GM23338 (cell line): ENCODE measurements at regions not wholly inside any gene's neighbourhood (a gene's known extent, or its start where the extent isn't known, plus 50 kb on each side); places are given as distances from the start of the nearest gene placed in this dataset.

ENCODE experiments used
- ATAC-seq: fragments of 200-7000 bp; cut with Tn5 transposase; 3 replicates; pipeline ENCODE4 v1.9.1; 2020
- DNase-seq: peaks from one replicate; pipeline ENCODE4 v3.0.0-alpha.2; 2015; ENCODE audit warnings: low spot score
- H2AFZ ChIP-seq: fragments of 200-600 bp; sonication (generic); 2 replicates; pipeline ENCODE4 v1.8.0; 2016; ENCODE audit warnings: antibody characterized with exemption, mild to moderate bottlenecking, moderate library complexity
- H3F3A ChIP-seq: fragments of 200-600 bp; sonication (generic); replicated peaks from 2 replicates; pipeline ENCODE4 v1.8.0; 2017; ENCODE audit warnings: antibody characterized with exemption, mixed run types, low read depth
- H3K27ac ChIP-seq: fragments of 200-600 bp; sonication (generic); 2 replicates; pipeline ENCODE4 v1.6.1; 2016; ENCODE audit warnings: low read depth
- H3K27me3 ChIP-seq: fragments of 200-600 bp; sonication (generic); 2 replicates; pipeline ENCODE4 v1.8.0; 2016; ENCODE audit warnings: mild to moderate bottlenecking, mixed run types, moderate library complexity; ENCODE audit not compliant: insufficient read depth
- H3K36me3 ChIP-seq: fragments of 200-600 bp; sonication (generic); 2 replicates; pipeline ENCODE4 v1.8.0; 2016; ENCODE audit warnings: mild to moderate bottlenecking; ENCODE audit not compliant: insufficient read depth
- H3K4me1 ChIP-seq: fragments of 200-600 bp; sonication (generic); 2 replicates; pipeline ENCODE4 v1.8.0; 2016; ENCODE audit warnings: mild to moderate bottlenecking, moderate library complexity; ENCODE audit not compliant: insufficient read depth
- H3K4me2 ChIP-seq: fragments of 200-600 bp; sonication (generic); 2 replicates; pipeline ENCODE4 v1.7.1; 2017; ENCODE audit warnings: mixed run types
- H3K4me3 ChIP-seq: fragments of 200-600 bp; sonication (generic); 2 replicates; pipeline ENCODE4 v1.6.1; 2016; ENCODE audit warnings: mixed run types
- H3K79me2 ChIP-seq: fragments of 200-600 bp; sonication (generic); replicated peaks from 2 replicates; pipeline ENCODE4 v1.8.0; 2017; ENCODE audit warnings: mild to moderate bottlenecking; ENCODE audit not compliant: insufficient read depth
- H3K9me2 ChIP-seq: fragments of 200-600 bp; sonication (generic); 2 replicates; pipeline ENCODE4 v1.8.0; 2017; ENCODE audit not compliant: insufficient read depth
- H4K20me1 ChIP-seq: fragments of 200-600 bp; sonication (generic); replicated peaks from 2 replicates; pipeline ENCODE4 v1.8.0; 2017; ENCODE audit warnings: mild to moderate bottlenecking; ENCODE audit not compliant: insufficient read depth
- H3K27ac Mint-ChIP-seq: 2 replicates; pipeline ENCODE4 v1.8.0; 2020; ENCODE audit warnings: inconsistent platforms, mild to moderate bottlenecking, moderate library complexity, mixed read lengths
- H3K27me3 Mint-ChIP-seq: 3 replicates; pipeline ENCODE4 v1.8.0; 2022; ENCODE audit warnings: low read depth, mild to moderate bottlenecking, moderate library complexity, mixed read lengths, inconsistent platforms; ENCODE audit not compliant: insufficient read depth, poor library complexity
- H3K36me3 Mint-ChIP-seq: 3 replicates; pipeline ENCODE4 v1.8.0; 2021; ENCODE audit warnings: low read depth, mild to moderate bottlenecking, inconsistent platforms, moderate library complexity, mixed read lengths
- H3K4me1 Mint-ChIP-seq: 3 replicates; pipeline ENCODE4 v1.8.0; 2020; ENCODE audit warnings: mild to moderate bottlenecking, inconsistent platforms, mixed read lengths
- H3K4me3 Mint-ChIP-seq: 3 replicates; pipeline ENCODE4 v1.8.0; 2021; ENCODE audit warnings: moderate library complexity, mild to moderate bottlenecking, inconsistent platforms, mixed read lengths
- H3K9me3 Mint-ChIP-seq: 3 replicates; pipeline ENCODE4 v1.8.0; 2020; ENCODE audit warnings: moderate library complexity, mild to moderate bottlenecking, inconsistent platforms, mixed read lengths
- CREB1 ChIP-seq: fragments of 250-450 bp; sonication (Bioruptor Pico); IDR thresholded peaks from 2 replicates; pipeline ENCODE4 v1.5.0; 2020; ENCODE audit warnings: low read depth, mild to moderate bottlenecking, moderate library complexity
- CTCF ChIP-seq, 2 experiments: fragments of 200-600 bp in 1 of 2; sonication (generic) in 1 of 2; conservative IDR thresholded peaks; 2 replicates each; pipeline versions ENCODE4 v1.5.1 to v1.6.1; 2016 to 2017; ENCODE audit warnings: antibody characterized with exemption in 2 of 2, low read depth in 2 of 2, mild to moderate bottlenecking in 2 of 2, moderate library complexity in 1 of 2
- ETS1 ChIP-seq: IDR thresholded peaks from 2 replicates; pipeline ENCODE4 v1.6.1; 2016; ENCODE audit warnings: antibody characterized with exemption
- EZH2 ChIP-seq: fragments of 200-600 bp; sonication (generic); IDR thresholded peaks from one replicate; pipeline ENCODE4 v1.8.0; 2017; ENCODE audit warnings: antibody characterized with exemption, mild to moderate bottlenecking, low read depth; ENCODE audit not compliant: unreplicated experiment
- EZH2phosphoT487 ChIP-seq: fragments of 200-600 bp; sonication (generic); IDR thresholded peaks from one replicate; pipeline ENCODE4 v1.8.1; 2018; ENCODE audit warnings: antibody characterized with exemption; ENCODE audit not compliant: unreplicated experiment
- JUNB ChIP-seq: IDR thresholded peaks from one replicate; pipeline ENCODE4 v1.6.1; 2016; ENCODE audit warnings: antibody characterized with exemption; ENCODE audit not compliant: unreplicated experiment
- NANOG ChIP-seq: IDR thresholded peaks from 2 replicates; pipeline ENCODE4 v1.6.1; 2016; ENCODE audit warnings: antibody characterized with exemption, borderline replicate concordance
- REST ChIP-seq: IDR thresholded peaks from one replicate; pipeline ENCODE4 v1.6.1; 2018; ENCODE audit warnings: antibody characterized with exemption; ENCODE audit not compliant: unreplicated experiment
- STAT1 ChIP-seq: IDR thresholded peaks from one replicate; pipeline ENCODE4 v1.6.1; 2016; ENCODE audit warnings: antibody characterized with exemption; ENCODE audit not compliant: unreplicated experiment
- ZNF114 ChIP-seq: fragments of 250-450 bp; sonication (Bioruptor Pico); IDR thresholded peaks from 2 replicates; pipeline ENCODE4 v1.5.0; 2020; ENCODE audit warnings: mild to moderate bottlenecking, moderate library complexity
- ZNF331 ChIP-seq: fragments of 250-450 bp; sonication (Bioruptor Pico); IDR thresholded peaks from 2 replicates; pipeline ENCODE4 v1.5.0; 2020; ENCODE audit warnings: low read depth, mild to moderate bottlenecking, moderate library complexity
- ZNF462 ChIP-seq: fragments of 250-450 bp; sonication (Bioruptor Pico); IDR thresholded peaks from 2 replicates; pipeline ENCODE4 v1.5.0; 2020; ENCODE audit warnings: mild to moderate bottlenecking, moderate library complexity

GRCh38 chr10:131845505-131846239 is 55.1 kb upstream of the PPP2R2D start:
- Histone ChIP-seq H3K27ac (no peak overlapping the region), H3K36me3 (no peaks in the 10 kb centered on the region), H3K4me1 (no peaks in the 10 kb centered on the region), H3K4me3 (no peak overlapping the region), H3K9me2 (no peaks in the 10 kb centered on the region), H3K4me2 (no peak overlapping the region), H4K20me1 (no peaks in the 10 kb centered on the region), H3K27me3 (no peaks in the 10 kb centered on the region), H3F3A (no peaks in the 10 kb centered on the region), H3K79me2 (no peaks in the 10 kb centered on the region), H2AFZ (no peak overlapping the region)
- Mint-ChIP-seq H3K9me3 (no peaks in the 10 kb centered on the region), H3K27me3 (peaks cover 16% of the 10 kb centered on the region), H3K4me3 (no peak overlapping the region), H3K27ac (no peak overlapping the region; the same call in 1 of the 2 replicates), H3K4me1 (no peaks in the 10 kb centered on the region; the same call in 2 of the 3 replicates), H3K36me3 (no peaks in the 10 kb centered on the region)
- DNase-seq (no peak), ATAC-seq (no peak)
- no peak for TF ChIP-seq REST
- TF ChIP-seq EZH2, result no peak
- no peak for TF ChIP-seq NANOG
- no peak for TF ChIP-seq STAT1
- no peak for TF ChIP-seq ZNF331 (CRISPR knock-in tag)
- TF ChIP-seq EZH2phosphoT487, result no peak
- no peak for TF ChIP-seq ZNF462
- TF ChIP-seq JUNB, result no peak
- no peak for TF ChIP-seq ETS1
- no peak for TF ChIP-seq CTCF (conservative IDR thresholded peaks at IDR 0.05; ENCODE audit: low read depth in 2 of 2)
- no peak for TF ChIP-seq CREB1 (CRISPR knock-in tag)
- no peak for TF ChIP-seq ZNF114
